ENCODE measurements at regions not wholly inside any gene's neighbourhood (a gene's known extent, or its start where the extent isn't known, plus 50 kb on each side); places are given as distances from the start of the nearest gene placed in this dataset.

DNA sequence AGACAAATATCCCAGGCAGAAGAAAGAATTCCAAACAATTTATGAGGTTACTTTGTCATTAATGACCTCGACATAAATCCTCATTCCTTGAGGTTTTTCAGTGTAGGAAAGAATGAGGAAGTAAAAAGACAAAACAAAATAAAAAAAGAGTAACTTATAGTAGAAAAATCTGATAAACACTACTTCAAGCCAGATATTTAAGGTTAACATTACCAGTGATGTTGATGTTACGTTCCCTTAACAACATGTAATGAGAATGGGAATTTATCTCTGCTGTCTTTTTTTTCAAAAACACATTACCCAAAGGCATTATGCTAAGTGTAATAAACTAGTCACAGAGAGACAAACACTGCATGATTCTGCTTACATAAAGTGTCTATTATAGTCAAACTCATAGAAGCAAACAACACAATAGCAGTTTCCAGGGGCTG, 935.1 kb downstream of the SLITRK1 start:
- DNase-seq = no peak
- Histone ChIP-seq H3K27me3 (no peaks in the 10 kb centered on the region), H3K4me3 (replicated peaks in 1 of 3) (no peak overlapping the region), H3K9me3 (no peaks in the 10 kb centered on the region), H3K4me1 (no peaks in the 10 kb centered on the region), H3K36me3 (no peaks in the 10 kb centered on the region), H3K27ac (no peak overlapping the region)
- intact Hi-C loops (cut with DNase I) = no loop called here
- no peak for TF ChIP-seq CTCF (IDR thresholded peaks at IDR 0.05)
- no peak for TF ChIP-seq POLR2A (IDR thresholded peaks at IDR 0.05)
- WGBS, 2 donors = 75 to 80% methylated on average over 2 of the region's 2 CpGs

DNA sequence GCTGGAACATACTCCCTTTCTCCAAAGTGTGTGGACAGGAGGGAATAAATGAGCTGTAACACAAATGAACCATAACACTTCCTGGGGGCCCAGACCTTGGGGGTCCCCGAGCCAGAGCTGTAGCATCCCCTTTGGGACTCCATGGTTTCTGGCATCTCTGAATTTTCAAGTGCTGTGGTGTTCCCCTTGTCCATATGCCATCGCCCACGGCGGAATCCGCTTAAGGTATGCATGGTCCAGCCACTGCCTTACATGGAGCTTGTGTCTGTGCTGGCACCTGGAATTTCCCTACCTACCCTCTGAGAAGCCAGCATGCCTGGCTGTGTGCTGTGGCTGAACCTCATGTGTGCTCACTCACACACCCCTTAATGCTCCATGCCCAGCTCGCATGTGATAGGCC, 943.6 kb downstream of the SLITRK1 start:
- no peak overlapping the region for H3K4me3 ChIP-seq (replicated peaks in 1 of 3)
- H3K4me1 ChIP-seq = no peaks in the 10 kb centered on the region
- H3K27me3 ChIP-seq = no peaks in the 10 kb centered on the region
- intact Hi-C loops (cut with DNase I) = no loop called here
- TF ChIP-seq CTCF (IDR thresholded peaks at IDR 0.05) = no peak
- TF ChIP-seq POLR2A (IDR thresholded peaks at IDR 0.05) = no peak
- H3K36me3 ChIP-seq = no peaks in the 10 kb centered on the region
- no peaks in the 10 kb centered on the region for H3K9me3 ChIP-seq
- WGBS, 2 donors = 90 to 94% methylated on average over 6 of the region's 6 CpGs
- no peak overlapping the region for H3K27ac ChIP-seq
- DNase-seq = no peak

- H3K4me1 ChIP-seq = no peaks in the 10 kb centered on the region
- no peak overlapping the region for H3K4me3 ChIP-seq (replicated peaks in 1 of 3)
- TF ChIP-seq POLR2A (IDR thresholded peaks at IDR 0.05) (no peak), CTCF (IDR thresholded peaks at IDR 0.05) (no peak)
- no peaks in the 10 kb centered on the region for H3K27me3 ChIP-seq
- no peaks in the 10 kb centered on the region for H3K36me3 ChIP-seq
- intact Hi-C loops (cut with DNase I) = no loop called here
- WGBS, 2 donors = 86 to 92% methylated on average over 2 of the region's 2 CpGs
- H3K9me3 ChIP-seq = no peaks in the 10 kb centered on the region
- H3K27ac ChIP-seq = no peak overlapping the region
- no peak for DNase-seq
These were observed 948.3 kb downstream of the SLITRK1 start for GRCh38 chr13:82934000-82934399.

- Histone ChIP-seq H3K36me3 (no peaks in the 10 kb centered on the region), H3K4me1 (no peaks in the 10 kb centered on the region), H3K27ac (no peak overlapping the region), H3K9me3 (no peaks in the 10 kb centered on the region), H3K27me3 (no peaks in the 10 kb centered on the region), H3K4me3 (replicated peaks in 1 of 3) (no peak overlapping the region)
- DNase-seq = no peak
- 73 to 79% methylated on average over 4 of the region's 4 CpGs for WGBS, 2 donors
- TF ChIP-seq CTCF (IDR thresholded peaks at IDR 0.05) (no peak), POLR2A (IDR thresholded peaks at IDR 0.05) (no peak)
- intact Hi-C loops (cut with DNase I) = no loop called here
These were observed 957.2 kb downstream of the SLITRK1 start for GRCh38 chr13:82925114-82925513.

DNA sequence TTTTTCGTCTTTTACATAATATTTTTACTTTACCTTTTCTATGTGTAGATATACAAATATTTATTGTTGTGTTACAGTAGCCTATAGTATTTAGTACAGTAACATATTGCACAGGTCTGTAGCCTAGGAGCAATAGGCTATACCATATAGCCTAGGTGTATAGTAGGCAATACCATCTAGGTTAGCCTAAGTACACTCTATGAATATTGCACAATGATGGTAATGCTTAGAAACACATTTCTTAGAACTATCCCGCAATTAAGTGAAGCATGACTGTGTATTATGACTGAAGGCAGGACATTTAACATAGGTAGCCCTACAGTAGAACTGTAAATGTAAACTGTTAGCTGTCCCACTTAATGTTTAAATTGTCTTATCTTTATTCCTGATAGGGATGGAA, 964.3 kb downstream of the SLITRK1 start:
- H3K27ac ChIP-seq = no peak overlapping the region
- H3K4me1 ChIP-seq = no peaks in the 10 kb centered on the region
- no peak for DNase-seq
- intact Hi-C loops (cut with DNase I) = no loop called here
- TF ChIP-seq CTCF (IDR thresholded peaks at IDR 0.05) (no peak), POLR2A (IDR thresholded peaks at IDR 0.05) (no peak)
- H3K36me3 ChIP-seq = no peaks in the 10 kb centered on the region
- no peaks in the 10 kb centered on the region for H3K9me3 ChIP-seq
- 86 to 87% methylated on average over 2 of the region's 2 CpGs for WGBS, 2 donors
- no peak overlapping the region for H3K4me3 ChIP-seq (replicated peaks in 1 of 3)
- H3K27me3 ChIP-seq = no peaks in the 10 kb centered on the region
